H1 (cell line): ENCODE measurements at regions not wholly inside any gene's neighbourhood (a gene's known extent, or its start where the extent isn't known, plus 50 kb on each side); places are given as distances from the start of the nearest gene placed in this dataset.

Experiments used
- ASH2L ChIP-seq: fragments of 200-600, 300-600 bp; sonication (generic); IDR thresholded peaks from one replicate; pipeline ENCODE4 v1.7.1; 2017; ENCODE audit warnings: low read length
- BRCA1 ChIP-seq: IDR thresholded peaks from 2 replicates; pipeline ENCODE4 v1.6.1; 2012; ENCODE audit warnings: low read depth, low read length, improper control_type of control experiment
- CEBPB ChIP-seq: IDR thresholded peaks from 2 replicates; pipeline ENCODE4 v1.6.1; 2012; ENCODE audit warnings: low read depth, low read length
- CREB1 ChIP-seq: IDR thresholded peaks from 2 replicates; pipeline ENCODE4 v1.6.1; 2012; ENCODE audit warnings: inconsistent platforms
- CTCF ChIP-seq, 3 experiments: IDR thresholded peaks; 1 replicate in 2 of 3; 2 replicates in 1 of 3; pipeline versions ENCODE4 v1.5.1 to v1.6.1; 2011; ENCODE audit warnings: low read length in 3 of 3, mild to moderate bottlenecking in 3 of 3, inconsistent platforms in 2 of 3, low read depth in 1 of 3, moderate library complexity in 1 of 3; ENCODE audit not compliant: insufficient read depth in 1 of 3; ENCODE audit errors: control extremely low read depth in 1 of 3
- EZH2 ChIP-seq: fragments of 200-600 bp; sonication (generic); IDR thresholded peaks from 2 replicates; pipeline ENCODE4 v1.7.1; 2012; ENCODE audit warnings: low read depth, mild to moderate bottlenecking, moderate library complexity, low read length, inconsistent platforms; ENCODE audit not compliant: severe bottlenecking
- JUND ChIP-seq: IDR thresholded peaks from 2 replicates; pipeline ENCODE4 v1.6.1; 2011; ENCODE audit warnings: mild to moderate bottlenecking, improper control_type of control experiment, low read length
- POLR2A ChIP-seq, 2 experiments: IDR thresholded peaks; 1 replicate in 1 of 2; 2 replicates in 1 of 2; pipeline ENCODE4 v1.6.1; 2011; ENCODE audit warnings: low read depth in 2 of 2, low read length in 2 of 2, mild to moderate bottlenecking in 2 of 2; ENCODE audit errors: control extremely low read depth in 1 of 2
- POLR2AphosphoS5 ChIP-seq: IDR thresholded peaks from 2 replicates; pipeline ENCODE4 v1.6.1; 2011; ENCODE audit warnings: low read depth, low read length
- RBBP5 ChIP-seq: IDR thresholded peaks from 2 replicates; pipeline ENCODE4 v1.7.1; 2012; ENCODE audit warnings: low read depth, mild to moderate bottlenecking, inconsistent platforms, low read length, moderate library complexity, borderline replicate concordance
- SIN3A ChIP-seq, 2 experiments: IDR thresholded peaks in 1 of 2; conservative IDR thresholded peaks in 1 of 2; 2 replicates each; pipeline ENCODE4 v1.6.1; 2011 to 2012; ENCODE audit warnings: low read length in 2 of 2, improper control_type of control experiment in 1 of 2, low read depth in 1 of 2, mild to moderate bottlenecking in 1 of 2
- SRF ChIP-seq: IDR thresholded peaks from 2 replicates; pipeline ENCODE4 v1.6.1; 2011; ENCODE audit warnings: mild to moderate bottlenecking, low read depth, low read length, moderate library complexity
- ZNF274 ChIP-seq: IDR thresholded peaks from 2 replicates; pipeline ENCODE4 v1.7.0; 2012; ENCODE audit warnings: low read length, borderline replicate concordance; ENCODE audit errors: extremely low read depth

GRCh38 chr2:152920846-152921245, 202.4 kb downstream of the ARL6IP6 start:
- TF ChIP-seq SIN3A (conservative IDR thresholded peaks at IDR 0.05 in 1 of 2, IDR thresholded peaks at IDR 0.05 in 1 of 2; ENCODE audit: low read depth in 1 of 2, low read length in 2 of 2) (no peak), CTCF (IDR thresholded peaks at IDR 0.05; ENCODE audit: control extremely low read depth in 1 of 3, insufficient read depth in 1 of 3, low read depth in 1 of 3, low read length in 3 of 3) (no peak), CREB1 (no peak), SRF (no peak), ASH2L (no peak), JUND (no peak), EZH2 (no peak), BRCA1 (no peak), POLR2A (IDR thresholded peaks at IDR 0.05; ENCODE audit: control extremely low read depth in 1 of 2, low read depth in 2 of 2, low read length in 2 of 2) (no peak), POLR2AphosphoS5 (no peak), ZNF274 (no peak), RBBP5 (no peak), CEBPB (no peak)
